NCI-H2227 (cell line): ENCODE measurements at regions not wholly inside any gene's neighbourhood (a gene's known extent, or its start where the extent isn't known, plus 50 kb on each side); places are given as distances from the start of the nearest gene placed in this dataset.
"Not testable (repeated sequence)": the region's sequence is repeated elsewhere in the genome, so short reads cannot be mapped to it uniquely, and the experiment has no call there.

Experiments
- DNase-seq: peaks from one replicate; lab custom pipeline; 2025; ENCODE audit not compliant: unreplicated experiment; lab: John Stamatoyannopoulos, UW

GRCh38 chr11:130526846-130527245 lies 78.4 kb downstream of the ADAMTS15 start:
- no peak for DNase-seq

GRCh38 chr11:130527636-130528297 lies 79.3 kb downstream of the ADAMTS15 start:
- DNase-seq, result no peak

GRCh38 chr11:130528298-130529261 lies 80.1 kb downstream of the ADAMTS15 start:
- DNase-seq, result no peak

- no peak for DNase-seq
Measured at GRCh38 chr11:130529366-130529765, 80.9 kb downstream of the ADAMTS15 start.

GRCh38 chr11:130531061-130531460 lies 82.6 kb downstream of the ADAMTS15 start:
- no peak for DNase-seq

GRCh38 chr11:130533113-130533798 lies 84.8 kb downstream of the ADAMTS15 start:
- no peak for DNase-seq

- no peak for DNase-seq
Measured at GRCh38 chr11:130533871-130534270, 85.4 kb downstream of the ADAMTS15 start.

- no peak for DNase-seq
Measured at GRCh38 chr11:130534551-130534950, 86.1 kb downstream of the ADAMTS15 start.

GRCh38 chr11:130535520-130535919 lies 87.1 kb downstream of the ADAMTS15 start:
- no peak for DNase-seq

GRCh38 chr11:130536106-130537040 lies 87.9 kb downstream of the ADAMTS15 start:
- DNase-seq, result no peak

- not testable (repeated sequence) for DNase-seq
Measured at GRCh38 chr11:130539680-130540079, 91.2 kb downstream of the ADAMTS15 start.

- no peak for DNase-seq
Measured at GRCh38 chr11:130544266-130544665, 95.8 kb downstream of the ADAMTS15 start.

GRCh38 chr11:130545449-130546072 lies 97.1 kb downstream of the ADAMTS15 start:
- no peak for DNase-seq

- DNase-seq, result no peak
Measured at GRCh38 chr11:130546438-130546837, 98.0 kb downstream of the ADAMTS15 start.

GRCh38 chr11:130546901-130547694 lies 98.7 kb downstream of the ADAMTS15 start:
- no peak for DNase-seq

- no peak for DNase-seq
Measured at GRCh38 chr11:130547761-130548490, 99.5 kb downstream of the ADAMTS15 start.

GRCh38 chr11:130548491-130548833 lies 100.0 kb downstream of the ADAMTS15 start:
- DNase-seq, result no peak

GRCh38 chr11:130549393-130549999 lies 101.1 kb downstream of the ADAMTS15 start:
- DNase-seq, result no peak
